SJSA1 (cell line): ENCODE measurements at regions not wholly inside any gene's neighbourhood (a gene's known extent, or its start where the extent isn't known, plus 50 kb on each side); places are given as distances from the start of the nearest gene placed in this dataset.

Source experiments
- DNase-seq, 2 experiments: peaks; one replicate each; pipeline ENCODE4 v3.0.0-alpha.2; 2015 to 2020; ENCODE audit warnings: low spot score in 2 of 2, low read depth in 1 of 2
- H3K27ac ChIP-seq: fragments of 250-450 bp; sonication (Bioruptor Pico); 2 replicates; pipeline ENCODE4 v1.5.1; 2020; ENCODE audit warnings: mild to moderate bottlenecking, moderate library complexity
- H3K27me3 ChIP-seq: fragments of 250-450 bp; sonication (Bioruptor Pico); replicated peaks from 2 replicates; pipeline ENCODE4 v1.5.1; 2020; ENCODE audit warnings: mild to moderate bottlenecking, moderate library complexity
- H3K36me3 ChIP-seq: fragments of 250-450 bp; sonication (Bioruptor Pico); 2 replicates; pipeline ENCODE4 v1.5.1; 2020; ENCODE audit warnings: mild to moderate bottlenecking
- H3K4me1 ChIP-seq: fragments of 250-450 bp; sonication (Bioruptor Pico); replicated peaks from 2 replicates; pipeline ENCODE4 v1.6.1; 2021; ENCODE audit warnings: mild to moderate bottlenecking
- H3K4me3 ChIP-seq: fragments of 250-450 bp; sonication (Bioruptor Pico); 2 replicates; pipeline ENCODE4 v1.5.1; 2020; ENCODE audit warnings: mild to moderate bottlenecking
- H3K9me3 ChIP-seq: fragments of 250-450 bp; sonication (Bioruptor Pico); replicated peaks from 2 replicates; pipeline ENCODE4 v1.5.1; 2020; ENCODE audit warnings: mild to moderate bottlenecking

- H3K27ac ChIP-seq = no peak overlapping the region
- no peaks in the 10 kb centered on the region for H3K9me3 ChIP-seq
- no peak overlapping the region for H3K4me3 ChIP-seq
- no peak for DNase-seq
- no peaks in the 10 kb centered on the region for H3K27me3 ChIP-seq
- H3K4me1 ChIP-seq = no peaks in the 10 kb centered on the region
- no peaks in the 10 kb centered on the region for H3K36me3 ChIP-seq
Measured at GRCh38 chr5:93649234-93649900, 66.3 kb downstream of the NR2F1 start.

- Histone ChIP-seq H3K27ac (no peak overlapping the region), H3K4me1 (no peaks in the 10 kb centered on the region), H3K4me3 (no peak overlapping the region), H3K9me3 (no peaks in the 10 kb centered on the region), H3K36me3 (no peaks in the 10 kb centered on the region), H3K27me3 (no peaks in the 10 kb centered on the region)
- no peak for DNase-seq
Measured at GRCh38 chr5:93644760-93645159, 61.7 kb downstream of the NR2F1 start.
